Neuronal stem cell (in vitro differentiated cells): ENCODE measurements at regions not wholly inside any gene's neighbourhood (a gene's known extent, or its start where the extent isn't known, plus 50 kb on each side); places are given as distances from the start of the nearest gene placed in this dataset.

ENCODE experiments used
- DNase-seq: peaks from one replicate; pipeline ENCODE4 v3.0.0-alpha.2; 2013; ENCODE audit warnings: low spot score
- H2AFZ ChIP-seq: one replicate; pipeline ENCODE4 v1.6.1; 2013; ENCODE audit warnings: mild to moderate bottlenecking, low read length, inconsistent platforms
- H2AK5ac ChIP-seq: 2 replicates; pipeline ENCODE4 v1.6.1; 2013; ENCODE audit warnings: low read depth, mild to moderate bottlenecking, inconsistent platforms, low read length, moderate library complexity, mixed read lengths
- H2BK120ac ChIP-seq: 2 replicates; pipeline ENCODE4 v1.6.1; 2013; ENCODE audit warnings: low read depth, mild to moderate bottlenecking, inconsistent platforms, low read length, moderate library complexity, mixed read lengths
- H2BK12ac ChIP-seq: one replicate; pipeline ENCODE4 v1.6.1; 2013; ENCODE audit warnings: low read length, inconsistent platforms
- H2BK15ac ChIP-seq: 2 replicates; pipeline ENCODE4 v1.6.1; 2013; ENCODE audit warnings: mild to moderate bottlenecking, low read length, inconsistent platforms, mixed read lengths
- H2BK5ac ChIP-seq: one replicate; pipeline ENCODE4 v1.6.1; 2013; ENCODE audit warnings: inconsistent platforms, mild to moderate bottlenecking, low read length, moderate library complexity
- H3K14ac ChIP-seq: one replicate; pipeline ENCODE4 v1.6.1; 2013; ENCODE audit warnings: low read length, inconsistent platforms
- H3K18ac ChIP-seq: 2 replicates; pipeline ENCODE4 v1.6.1; 2013; ENCODE audit warnings: low read length, inconsistent platforms
- H3K23ac ChIP-seq: 2 replicates; pipeline ENCODE4 v1.6.1; 2013; ENCODE audit warnings: low read depth, mild to moderate bottlenecking, mixed read lengths, low read length, inconsistent platforms; ENCODE audit not compliant: poor library complexity
- H3K27ac ChIP-seq: replicated peaks from 3 replicates; pipeline ENCODE4 v1.5.1; 2013; ENCODE audit warnings: low read length, inconsistent platforms
- H3K27me3 ChIP-seq, 3 experiments: 2 replicates each; pipeline ENCODE4 v1.6.1; 2013; ENCODE audit warnings: low read length in 3 of 3, mild to moderate bottlenecking in 2 of 3, inconsistent platforms in 1 of 3, low read depth in 1 of 3, mixed read lengths in 1 of 3, moderate library complexity in 1 of 3; ENCODE audit not compliant: control insufficient read depth in 3 of 3, insufficient read depth in 3 of 3
- H3K36me3 ChIP-seq, 2 donors: replicated peaks in 1 of 2; 2 replicates each; pipeline ENCODE4 v1.6.1; 2013; ENCODE audit warnings: low read length in 2 of 2; ENCODE audit not compliant: control insufficient read depth in 2 of 2, insufficient read depth in 2 of 2
- H3K4ac ChIP-seq: 2 replicates; pipeline ENCODE4 v1.6.1; 2013; ENCODE audit warnings: inconsistent platforms, mild to moderate bottlenecking, low read length, moderate library complexity
- H3K4me1 ChIP-seq, 2 donors: 1 replicate in 1 of 2; 2 replicates in 1 of 2; pipeline ENCODE4 v1.6.1; 2013; ENCODE audit warnings: low read length in 2 of 2, low read depth in 1 of 2; ENCODE audit not compliant: control insufficient read depth in 2 of 2, insufficient read depth in 1 of 2
- H3K4me2 ChIP-seq: one replicate; pipeline ENCODE4 v1.6.1; 2013; ENCODE audit warnings: mild to moderate bottlenecking, low read length, inconsistent platforms; ENCODE audit not compliant: insufficient read depth, poor library complexity, severe bottlenecking
- H3K4me3 ChIP-seq, 2 donors: 2 replicates each; pipeline ENCODE4 v1.5.1; 2013; ENCODE audit warnings: low read length in 2 of 2, mild to moderate bottlenecking in 2 of 2, inconsistent platforms in 1 of 2, moderate library complexity in 1 of 2
- H3K79me1 ChIP-seq: one replicate; pipeline ENCODE4 v1.6.1; 2013; ENCODE audit warnings: low read depth, mild to moderate bottlenecking, inconsistent platforms, low read length, moderate library complexity
- H3K9ac ChIP-seq: one replicate; pipeline ENCODE4 v1.6.1; 2013; ENCODE audit warnings: mild to moderate bottlenecking, low read depth, low read length, inconsistent platforms; ENCODE audit not compliant: poor library complexity
- H3K9me3 ChIP-seq, 2 donors: replicated peaks in 1 of 2; 2 replicates each; pipeline versions ENCODE3 to v1.6.1; 2013; ENCODE audit warnings: low read length in 2 of 2, mild to moderate bottlenecking in 2 of 2, inconsistent platforms in 1 of 2, low read depth in 1 of 2, mixed read lengths in 1 of 2, moderate library complexity in 1 of 2; ENCODE audit not compliant: control insufficient read depth in 2 of 2, insufficient read depth in 1 of 2
- H4K8ac ChIP-seq: one replicate; pipeline ENCODE4 v1.6.1; 2013; ENCODE audit warnings: low read depth, mild to moderate bottlenecking, inconsistent platforms, low read length, moderate library complexity
- H4K91ac ChIP-seq: one replicate; pipeline ENCODE4 v1.6.1; 2013; ENCODE audit warnings: low read length, low read depth, mild to moderate bottlenecking, inconsistent platforms; ENCODE audit not compliant: poor library complexity
- WGBS, 2 donors: extraction: QIAGEN DNeasy Blood & Tissue Kit; methylation state at CpG; one replicate each; pipeline ENCODE4 v1.1.7; 2013; ENCODE audit warnings: missing lambda C conversion rate in 2 of 2, mixed read lengths in 1 of 2; ENCODE audit not compliant: insufficient read length in 2 of 2, insufficient replicate concordance in 1 of 2; ENCODE audit errors: extremely low coverage in 2 of 2; 5-methylcytosine and 5-hydroxymethylcytosine counted together

DNA sequence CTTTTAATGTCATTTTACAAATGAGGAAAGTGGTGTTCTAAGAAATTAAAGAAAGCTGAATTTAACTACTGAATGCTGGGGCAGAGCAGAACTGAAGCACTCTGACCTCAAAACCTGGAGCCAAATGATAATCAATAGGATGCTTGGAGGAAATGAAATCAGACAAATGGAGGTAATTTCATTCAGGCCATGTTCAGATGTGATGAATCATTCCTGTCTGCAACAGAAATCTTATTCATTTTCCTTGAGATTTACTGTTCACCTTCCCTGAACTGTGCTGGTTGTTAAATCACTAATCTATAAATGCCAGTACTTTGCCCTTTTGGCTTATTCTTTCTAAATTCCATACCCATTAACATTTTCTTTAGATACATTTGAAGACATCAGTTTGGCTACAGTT is 85.6 kb upstream of the SNX7 start:
- H3K14ac ChIP-seq, result no peak overlapping the region
- H3K18ac ChIP-seq, result no peak overlapping the region
- no peak overlapping the region for H3K9ac ChIP-seq
- H3K4me3 ChIP-seq, result no peak overlapping the region
- no peak overlapping the region for H2BK120ac ChIP-seq
- no peak overlapping the region for H2BK12ac ChIP-seq
- no peaks in the 10 kb centered on the region for H3K36me3 ChIP-seq
- no peak overlapping the region for H2BK5ac ChIP-seq
- no peak overlapping the region for H2AFZ ChIP-seq
- no peak overlapping the region for H3K23ac ChIP-seq
- no peaks in the 10 kb centered on the region for H3K4me1 ChIP-seq
- no peak overlapping the region for H3K27ac ChIP-seq
- no peaks in the 10 kb centered on the region for H3K27me3 ChIP-seq
- H3K4ac ChIP-seq, result no peak overlapping the region
- H4K8ac ChIP-seq, result no peak overlapping the region
- no peak for DNase-seq
- no peak overlapping the region for H3K4me2 ChIP-seq
- no peak overlapping the region for H2AK5ac ChIP-seq
- no peak overlapping the region for H4K91ac ChIP-seq
- no peaks in the 10 kb centered on the region for H3K9me3 ChIP-seq
- H2BK15ac ChIP-seq, result no peak overlapping the region
- no peaks in the 10 kb centered on the region for H3K79me1 ChIP-seq

DNA sequence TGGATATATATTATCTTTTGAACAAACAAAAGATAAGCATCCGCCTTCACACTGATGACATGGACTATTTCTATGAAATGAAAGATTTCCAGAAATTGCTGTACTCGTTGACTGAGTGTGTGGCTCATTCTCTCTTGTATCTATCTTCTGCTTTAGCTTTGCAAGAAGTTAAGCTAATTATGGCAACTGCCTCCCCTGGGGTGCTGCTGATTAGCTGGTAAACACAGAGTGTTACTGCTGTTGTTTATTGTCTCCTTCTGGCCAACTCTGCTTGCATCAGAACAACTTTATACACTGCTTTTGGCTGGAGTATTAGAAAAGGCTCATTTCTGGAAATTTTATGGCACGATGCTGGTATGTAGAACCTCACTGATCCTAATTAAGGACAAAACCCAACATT is 95.6 kb upstream of the SNX7 start:
- no CpG with 5 or more reads among the region's 3 CpGs for WGBS, 2 donors
- no peak overlapping the region for H3K4me3 ChIP-seq
- no peak overlapping the region for H3K23ac ChIP-seq
- DNase-seq, result no peak
- H3K36me3 ChIP-seq, result no peaks in the 10 kb centered on the region
- H3K18ac ChIP-seq, result no peak overlapping the region
- no peak overlapping the region for H2BK15ac ChIP-seq
- no peak overlapping the region for H2BK120ac ChIP-seq
- no peaks in the 10 kb centered on the region for H3K27me3 ChIP-seq
- H3K4me1 ChIP-seq, result peaks cover 0 to 5% of the 10 kb centered on the region in 2 donors
- no peak overlapping the region for H4K8ac ChIP-seq
- no peaks in the 10 kb centered on the region for H3K79me1 ChIP-seq
- H2BK12ac ChIP-seq, result no peak overlapping the region
- H4K91ac ChIP-seq, result no peak overlapping the region
- no peak overlapping the region for H2AFZ ChIP-seq
- H3K27ac ChIP-seq, result peak overlapping the region; percentile 48
- H3K9ac ChIP-seq, result no peak overlapping the region
- H3K4me2 ChIP-seq, result no peak overlapping the region
- no peak overlapping the region for H2AK5ac ChIP-seq
- no peak overlapping the region for H3K4ac ChIP-seq
- peaks cover 6 to 10% of the 10 kb centered on the region in 2 donors for H3K9me3 ChIP-seq
- no peak overlapping the region for H2BK5ac ChIP-seq
- no peak overlapping the region for H3K14ac ChIP-seq

DNA sequence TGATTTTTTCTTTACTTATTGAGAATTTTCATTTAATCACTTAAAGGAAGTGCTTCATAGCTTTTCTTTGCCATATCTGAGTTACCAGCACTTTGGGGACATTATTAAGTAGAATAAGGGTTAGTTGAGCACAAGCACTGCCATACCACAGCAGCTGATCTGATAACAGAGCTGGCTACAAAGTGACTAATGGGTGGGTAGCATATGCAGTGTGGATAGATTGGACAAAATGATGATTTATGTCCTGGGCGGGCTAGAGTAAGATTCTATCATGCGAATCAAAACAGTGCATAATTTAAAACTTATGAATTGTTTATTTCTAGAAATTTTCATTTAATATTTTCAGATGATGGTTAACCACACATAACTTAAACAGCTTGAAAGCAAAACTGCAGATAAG is 102.2 kb upstream of the SNX7 start:
- Histone ChIP-seq H4K8ac (no peak overlapping the region), H3K79me1 (no peaks in the 10 kb centered on the region)

DNA sequence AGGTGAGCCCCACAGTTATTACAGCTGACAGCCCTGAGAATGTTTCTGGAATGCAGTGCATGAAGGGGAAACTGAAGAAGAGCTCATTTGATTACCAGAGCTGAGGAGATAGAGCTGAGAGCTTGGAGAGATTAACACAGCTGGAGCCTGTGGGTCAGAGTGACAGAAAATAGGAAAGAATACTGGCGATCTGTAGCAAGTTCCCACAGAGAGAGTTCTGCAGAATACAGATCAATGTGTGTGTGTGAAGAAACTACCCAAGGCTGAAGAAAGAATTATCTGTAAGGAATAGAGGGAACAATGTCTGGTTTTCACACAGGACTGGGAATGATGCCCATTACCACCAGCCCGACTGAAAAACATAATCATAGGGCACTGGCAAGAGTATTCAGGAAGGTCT is 103.6 kb upstream of the SNX7 start:
- H2AFZ ChIP-seq, result peak overlapping the region; percentile 57
- no peak overlapping the region for H3K23ac ChIP-seq
- H3K4me1 ChIP-seq, result peaks cover 1 to 2% of the 10 kb centered on the region in 2 donors
- H2BK5ac ChIP-seq, result no peak overlapping the region
- no peak overlapping the region for H3K4me2 ChIP-seq
- no peak overlapping the region for H3K4ac ChIP-seq
- H3K27ac ChIP-seq, result peak overlapping the region; percentile 87
- H3K18ac ChIP-seq, result no peak overlapping the region
- H2BK12ac ChIP-seq, result no peak overlapping the region
- no CpG with 5 or more reads among the region's 2 CpGs for WGBS, 2 donors
- no peak overlapping the region for H3K4me3 ChIP-seq
- H3K36me3 ChIP-seq, result no peaks in the 10 kb centered on the region
- peak; percentile 36 for DNase-seq
- no peaks in the 10 kb centered on the region for H3K27me3 ChIP-seq
- no peak overlapping the region for H4K91ac ChIP-seq
- no peak overlapping the region for H3K14ac ChIP-seq
- H3K9ac ChIP-seq, result no peak overlapping the region
- H4K8ac ChIP-seq, result no peak overlapping the region
- no peaks in the 10 kb centered on the region for H3K79me1 ChIP-seq
- peaks cover 3 to 4% of the 10 kb centered on the region in 2 donors for H3K9me3 ChIP-seq
- no peak overlapping the region for H2AK5ac ChIP-seq
- H2BK120ac ChIP-seq, result no peak overlapping the region
- no peak overlapping the region for H2BK15ac ChIP-seq

More for the DNA sequence above, 102.2 kb upstream of the SNX7 start:
- H3K27me3 ChIP-seq, result no peaks in the 10 kb centered on the region
- peaks cover 6 to 10% of the 10 kb centered on the region in 2 donors for H3K9me3 ChIP-seq
- no peak overlapping the region for H2AK5ac ChIP-seq
- H2BK15ac ChIP-seq, result no peak overlapping the region
- no peak overlapping the region for H3K4me2 ChIP-seq
- no peak overlapping the region for H3K4me3 ChIP-seq
- H2BK5ac ChIP-seq, result no peak overlapping the region
- H3K36me3 ChIP-seq, result no peaks in the 10 kb centered on the region
- peak overlapping the region; percentile 41 for H2BK12ac ChIP-seq
- no peak overlapping the region for H3K14ac ChIP-seq
- H3K23ac ChIP-seq, result no peak overlapping the region
- H3K27ac ChIP-seq, result no peak overlapping the region
- H2BK120ac ChIP-seq, result no peak overlapping the region
- peaks cover 1 to 2% of the 10 kb centered on the region in 2 donors for H3K4me1 ChIP-seq
- H2AFZ ChIP-seq, result no peak overlapping the region
- no peak overlapping the region for H4K91ac ChIP-seq
- H3K18ac ChIP-seq, result no peak overlapping the region
- H3K4ac ChIP-seq, result no peak overlapping the region
- no peak for DNase-seq
- whole genome bisulfite sequencing, 2 donors, result no CpG with 5 or more reads among the region's 2 CpGs
- no peak overlapping the region for H3K9ac ChIP-seq
